Ovary (tissue), 7 donors: ENCODE measurements at regions not wholly inside any gene's neighbourhood (a gene's known extent, or its start where the extent isn't known, plus 50 kb on each side); places are given as distances from the start of the nearest gene placed in this dataset.

ENCODE experiments used
- DNase-seq, 5 donors: peaks; one replicate each; pipeline ENCODE4 v3.0.0-alpha.2; 2019 to 2020
- H3K27ac ChIP-seq, 2 donors: fragments of 200-600 bp; one replicate each; pipeline versions ENCODE4 v1.5.1 to v1.8.0; 2019 to 2022
- H3K27me3 ChIP-seq: fragments of 200-600 bp; one replicate; pipeline ENCODE4 v1.8.0; 2022
- H3K36me3 ChIP-seq: fragments of 200-600 bp; sonication (generic); one replicate; pipeline ENCODE4 v1.5.1; 2019
- H3K4me1 ChIP-seq: one replicate; pipeline ENCODE4 v1.8.1; 2013; ENCODE audit warnings: mild to moderate bottlenecking, moderate library complexity; ENCODE audit not compliant: insufficient read depth
- H3K4me3 ChIP-seq: fragments of 200-600 bp; sonication (generic); one replicate; pipeline ENCODE4 v1.5.1; 2017
- H3K9me3 ChIP-seq, 2 donors: fragments of 200-600 bp in 1 of 2; sonication (generic) in 1 of 2; one replicate each; pipeline versions ENCODE4 v1.5.1 to v1.8.1; 2013 to 2019; ENCODE audit warnings: mild to moderate bottlenecking in 1 of 2, moderate library complexity in 1 of 2
- EP300 ChIP-seq: sonication (generic); formaldehyde crosslinking; IDR thresholded peaks from one replicate; pipeline ENCODE4 v1.6.1; 2017; ENCODE audit warnings: antibody characterized with exemption
- POLR2A ChIP-seq: fragments of 450-650 bp; IDR thresholded peaks from one replicate; pipeline ENCODE4 v1.6.1; 2017; ENCODE audit warnings: antibody characterized with exemption, mild to moderate bottlenecking, moderate library complexity
- WGBS, 3 donors: extraction: QIAGEN DNeasy Blood & Tissue Kit in 1 of 3; methylation state at CpG; one replicate each; pipeline versions ENCODE4 v1.1.5 to v1.1.7; 2013 to 2017; 5-methylcytosine and 5-hydroxymethylcytosine counted together
- intact Hi-C, 4 donors: fragments of 100-400 bp; cut with DNase I; formaldehyde crosslinking; loops; one replicate each; pipeline versions ENCODE4 v1.11.0 to v1.15.1; 2022 to 2023
- TF ChIP-seq, protein P1 (sequence below), 3 donors: fragments of 450-650 bp in 2 of 3; fragments of 200-600 bp in 1 of 3; IDR thresholded peaks; one replicate each; pipeline versions ENCODE4 v1.5.1 to v1.8.0; 2016 to 2022; ENCODE audit warnings: antibody characterized with exemption in 3 of 3, mild to moderate bottlenecking in 1 of 3
- donor health status: DM: no; HTN: no; CAD: no; lungs with moderate emphysema.
- donor health status: DM: no; HTN: no; CAD: no.
- donor health status: Bipolar disorder and iron deficiency.
- donor health status: DM: no; HTN: no; CAD: no.
- donor health status: DM: yes; HTN: yes; CAD: no.

GRCh38 chr12:89863493-89863938, 154.9 kb upstream of the ATP2B1 start:
- Histone ChIP-seq H3K27me3 (no peaks in the 10 kb centered on the region), H3K4me3 (no peak overlapping the region), H3K27ac (no peak overlapping the region), H3K9me3 (no peaks in the 10 kb centered on the region), H3K4me1 (no peaks in the 10 kb centered on the region), H3K36me3 (no peaks in the 10 kb centered on the region)
- no peak for DNase-seq
- intact Hi-C loops = no loop called here
- no peak for TF ChIP-seq POLR2A
- TF ChIP-seq, protein P1, sequence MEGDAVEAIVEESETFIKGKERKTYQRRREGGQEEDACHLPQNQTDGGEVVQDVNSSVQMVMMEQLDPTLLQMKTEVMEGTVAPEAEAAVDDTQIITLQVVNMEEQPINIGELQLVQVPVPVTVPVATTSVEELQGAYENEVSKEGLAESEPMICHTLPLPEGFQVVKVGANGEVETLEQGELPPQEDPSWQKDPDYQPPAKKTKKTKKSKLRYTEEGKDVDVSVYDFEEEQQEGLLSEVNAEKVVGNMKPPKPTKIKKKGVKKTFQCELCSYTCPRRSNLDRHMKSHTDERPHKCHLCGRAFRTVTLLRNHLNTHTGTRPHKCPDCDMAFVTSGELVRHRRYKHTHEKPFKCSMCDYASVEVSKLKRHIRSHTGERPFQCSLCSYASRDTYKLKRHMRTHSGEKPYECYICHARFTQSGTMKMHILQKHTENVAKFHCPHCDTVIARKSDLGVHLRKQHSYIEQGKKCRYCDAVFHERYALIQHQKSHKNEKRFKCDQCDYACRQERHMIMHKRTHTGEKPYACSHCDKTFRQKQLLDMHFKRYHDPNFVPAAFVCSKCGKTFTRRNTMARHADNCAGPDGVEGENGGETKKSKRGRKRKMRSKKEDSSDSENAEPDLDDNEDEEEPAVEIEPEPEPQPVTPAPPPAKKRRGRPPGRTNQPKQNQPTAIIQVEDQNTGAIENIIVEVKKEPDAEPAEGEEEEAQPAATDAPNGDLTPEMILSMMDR (IDR thresholded peaks at IDR 0.05) = no peak
- TF ChIP-seq EP300 = no peak
- WGBS, 3 donors = 77 to 79% (median 78%) methylated on average over 7 of the region's 7 CpGs

GRCh38 chr12:89862511-89863445, 154.1 kb upstream of the ATP2B1 start:
- no peaks in the 10 kb centered on the region for H3K4me1 ChIP-seq
- H3K9me3 ChIP-seq = no peaks in the 10 kb centered on the region
- intact Hi-C loops = no loop called here
- no peaks in the 10 kb centered on the region for H3K27me3 ChIP-seq
- no peak for TF ChIP-seq EP300
- TF ChIP-seq, protein P1 (IDR thresholded peaks at IDR 0.05) = no peak
- no peak for TF ChIP-seq POLR2A
- 37 to 45% (median 43%) methylated on average over 7 of the region's 7 CpGs for WGBS, 3 donors
- no peak for DNase-seq
- H3K36me3 ChIP-seq = no peaks in the 10 kb centered on the region
- no peak overlapping the region for H3K27ac ChIP-seq
- no peak overlapping the region for H3K4me3 ChIP-seq

DNA sequence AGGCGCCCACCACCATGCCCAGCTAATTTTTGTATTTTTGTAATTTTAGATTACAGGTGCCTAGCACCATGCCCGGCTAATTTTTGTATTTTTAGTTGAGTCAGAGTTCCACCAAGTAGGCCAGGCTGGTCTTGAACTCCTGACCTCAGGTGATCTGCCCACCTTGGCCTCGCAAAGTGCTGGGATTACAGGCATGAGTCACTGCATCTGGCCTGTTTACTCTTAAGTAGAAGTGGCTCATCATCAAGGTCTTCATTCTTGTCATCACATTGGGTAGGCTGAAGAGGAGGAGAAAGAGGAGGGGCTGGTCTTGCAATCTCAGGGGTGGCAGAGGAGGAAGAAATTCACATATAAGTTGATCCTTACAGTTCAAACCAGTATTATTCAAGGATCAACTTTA, 152.4 kb upstream of the ATP2B1 start:
- Histone ChIP-seq H3K27ac (no peak overlapping the region), H3K4me3 (no peak overlapping the region), H3K27me3 (no peaks in the 10 kb centered on the region), H3K9me3 (no peaks in the 10 kb centered on the region), H3K36me3 (no peaks in the 10 kb centered on the region), H3K4me1 (no peaks in the 10 kb centered on the region)
- intact Hi-C loops = no loop called here
- DNase-seq = no peak
- 85 to 96% (median 89%) methylated on average over 3 of the region's 3 CpGs for WGBS, 3 donors
- TF ChIP-seq EP300 = no peak
- TF ChIP-seq POLR2A = no peak
- TF ChIP-seq, protein P1 (IDR thresholded peaks at IDR 0.05) = no peak

- Histone ChIP-seq H3K36me3 (no peaks in the 10 kb centered on the region), H3K4me1 (no peaks in the 10 kb centered on the region), H3K4me3 (no peak overlapping the region), H3K9me3 (no peaks in the 10 kb centered on the region), H3K27ac (no peak overlapping the region), H3K27me3 (no peaks in the 10 kb centered on the region)
- 0 to 2% (median 1%) methylated on average over 1 of the region's 1 CpG for WGBS, 3 donors
- no peak for DNase-seq
- intact Hi-C loops = no loop called here
- TF ChIP-seq, protein P1 (IDR thresholded peaks at IDR 0.05) = no peak
- TF ChIP-seq EP300 (no peak), POLR2A (no peak)
These were observed 151.0 kb upstream of the ATP2B1 start for GRCh38 chr12:89859508-89860220.
